Osteoblast (primary cell): ENCODE measurements at regions not wholly inside any gene's neighbourhood (a gene's known extent, or its start where the extent isn't known, plus 50 kb on each side); places are given as distances from the start of the nearest gene placed in this dataset.
"Not testable (repeated sequence)": the region's sequence is repeated elsewhere in the genome, so short reads cannot be mapped to it uniquely, and the experiment has no call there.

Experiments
- DNase-seq: peaks from one replicate; pipeline ENCODE4 v3.0.0; 2011; ENCODE audit warnings: low spot score, mixed read lengths; ENCODE audit not compliant: insufficient read length; ENCODE audit errors: missing footprints
- H2AFZ ChIP-seq: 2 replicates; pipeline ENCODE4 v1.6.0; 2011; ENCODE audit warnings: mild to moderate bottlenecking, low read length
- H3K27ac ChIP-seq: 2 replicates; pipeline ENCODE4 v1.5.1; 2011; ENCODE audit warnings: mild to moderate bottlenecking, low read depth, low read length, moderate library complexity
- H3K27me3 ChIP-seq: 2 replicates; pipeline ENCODE4 v1.6.0; 2012; ENCODE audit warnings: mild to moderate bottlenecking, control low read depth, inconsistent platforms, low read length, moderate library complexity; ENCODE audit not compliant: insufficient read depth
- H3K36me3 ChIP-seq: 2 replicates; pipeline ENCODE4 v1.5.1; 2011; ENCODE audit warnings: mild to moderate bottlenecking, low read length, control low read depth, moderate library complexity; ENCODE audit not compliant: insufficient read depth
- H3K4me1 ChIP-seq: 2 replicates; pipeline ENCODE4 v1.5.1; 2011; ENCODE audit warnings: mild to moderate bottlenecking, low read length, control low read depth, moderate library complexity; ENCODE audit not compliant: insufficient read depth
- H3K4me2 ChIP-seq: 2 replicates; pipeline ENCODE4 v1.6.0; 2011; ENCODE audit warnings: mild to moderate bottlenecking, low read length; ENCODE audit not compliant: insufficient read depth
- H3K4me3 ChIP-seq: fragments of 200-600 bp; sonication (generic); 3 replicates; pipeline ENCODE4 v1.5.1; 2012; ENCODE audit warnings: mild to moderate bottlenecking, low read length, inconsistent platforms; ENCODE audit not compliant: insufficient read depth
- H3K79me2 ChIP-seq: 2 replicates; pipeline ENCODE4 v1.6.0; 2012; ENCODE audit warnings: mild to moderate bottlenecking, low read length, control low read depth, inconsistent platforms; ENCODE audit not compliant: insufficient read depth
- H3K9me3 ChIP-seq: 2 replicates; pipeline ENCODE4 v1.5.1; 2011; ENCODE audit warnings: low read depth, low read length, control low read depth
- H4K20me1 ChIP-seq: 2 replicates; pipeline ENCODE4 v1.6.0; 2012; ENCODE audit warnings: mild to moderate bottlenecking, low read length, control low read depth; ENCODE audit not compliant: insufficient read depth
- CTCF ChIP-seq: IDR thresholded peaks from 2 replicates; pipeline ENCODE4 v1.5.1; 2011; ENCODE audit warnings: mild to moderate bottlenecking, low read depth, low read length, moderate library complexity; ENCODE audit errors: extremely low read depth

GRCh38 chr9:25003686-25004085, 458.0 kb upstream of the IZUMO3 start:
- H3K9me3 ChIP-seq = peaks cover 2% of the 10 kb centered on the region
- no peak for DNase-seq

GRCh38 chr9:24986331-24986730, 440.6 kb upstream of the IZUMO3 start:
- Histone ChIP-seq H3K4me2 (no peak overlapping the region), H3K4me3 (no peak overlapping the region), H3K4me1 (no peaks in the 10 kb centered on the region), H3K27me3 (no peaks in the 10 kb centered on the region), H3K27ac (no peak overlapping the region), H3K36me3 (no peaks in the 10 kb centered on the region), H2AFZ (no peak overlapping the region), H3K79me2 (no peaks in the 10 kb centered on the region), H3K9me3 (peaks cover 1% of the 10 kb centered on the region), H4K20me1 (no peaks in the 10 kb centered on the region)
- no peak for TF ChIP-seq CTCF
- DNase-seq = no peak

More at GRCh38 chr9:25003686-25004085, 458.0 kb upstream of the IZUMO3 start:
- no peaks in the 10 kb centered on the region for H3K36me3 ChIP-seq
- no peaks in the 10 kb centered on the region for H3K79me2 ChIP-seq
- H3K4me3 ChIP-seq = no peak overlapping the region
- no peak overlapping the region for H3K27ac ChIP-seq
- H3K4me1 ChIP-seq = no peaks in the 10 kb centered on the region
- no peak overlapping the region for H3K4me2 ChIP-seq
- no peaks in the 10 kb centered on the region for H3K27me3 ChIP-seq
- no peak overlapping the region for H2AFZ ChIP-seq
- TF ChIP-seq CTCF = no peak
- H4K20me1 ChIP-seq = no peaks in the 10 kb centered on the region

GRCh38 chr9:24970780-24971179, 425.1 kb upstream of the IZUMO3 start:
- not testable (repeated sequence) for H3K27me3 ChIP-seq, DNase-seq, H4K20me1 ChIP-seq, H3K4me1 ChIP-seq, H3K36me3 ChIP-seq, H3K4me2 ChIP-seq, H3K4me3 ChIP-seq, H3K9me3 ChIP-seq, H3K79me2 ChIP-seq, H2AFZ ChIP-seq, H3K27ac ChIP-seq

GRCh38 chr9:24961762-24962161, 416.1 kb upstream of the IZUMO3 start:
- H4K20me1 ChIP-seq = no peaks in the 10 kb centered on the region
- no peak overlapping the region for H2AFZ ChIP-seq
- H3K4me1 ChIP-seq = no peaks in the 10 kb centered on the region
- H3K79me2 ChIP-seq = no peaks in the 10 kb centered on the region
- H3K4me3 ChIP-seq = no peak overlapping the region
- no peak for TF ChIP-seq CTCF
- no peak overlapping the region for H3K27ac ChIP-seq
- H3K4me2 ChIP-seq = no peak overlapping the region
- DNase-seq = no peak
- H3K9me3 ChIP-seq = peaks cover 2% of the 10 kb centered on the region
- no peaks in the 10 kb centered on the region for H3K36me3 ChIP-seq
- H3K27me3 ChIP-seq = no peaks in the 10 kb centered on the region
